SK-N-SH (cell line): ENCODE measurements at regions not wholly inside any gene's neighbourhood (a gene's known extent, or its start where the extent isn't known, plus 50 kb on each side); places are given as distances from the start of the nearest gene placed in this dataset.

Experiments
- CTCF ChIP-seq: fragments of 200-600 bp; sonication (generic); IDR thresholded peaks from 2 replicates; pipeline ENCODE4 v1.6.1; 2017; ENCODE audit warnings: antibody characterized with exemption, mild to moderate bottlenecking, moderate library complexity
- FOSL2 ChIP-seq: IDR thresholded peaks from 2 replicates; pipeline ENCODE4 v1.4.0; 2012; ENCODE audit warnings: low read depth, mild to moderate bottlenecking, moderate library complexity, borderline replicate concordance
- GABPA ChIP-seq: IDR thresholded peaks from 2 replicates; pipeline ENCODE4 v1.4.0; 2012; ENCODE audit warnings: low read depth, mild to moderate bottlenecking
- MAX ChIP-seq: IDR thresholded peaks from 2 replicates; pipeline ENCODE4 v1.4.0; 2012; ENCODE audit warnings: low read depth
- POLR2AphosphoS5 ChIP-seq: IDR thresholded peaks from 2 replicates; pipeline ENCODE4 v1.6.1; 2012; ENCODE audit warnings: low read depth, low read length
- RCOR1 ChIP-seq: fragments of 150-350 bp; IDR thresholded peaks from 2 replicates; pipeline ENCODE4 v1.6.1; 2017; ENCODE audit warnings: antibody characterized with exemption, low read length
- REST ChIP-seq: IDR thresholded peaks from 2 replicates; pipeline ENCODE4 v1.6.1; 2012; ENCODE audit warnings: mild to moderate bottlenecking, low read depth, low read length, moderate library complexity
- RXRA ChIP-seq: IDR thresholded peaks from 2 replicates; pipeline ENCODE4 v1.4.0; 2012; ENCODE audit warnings: low read depth, mild to moderate bottlenecking, borderline replicate concordance
- SIN3A ChIP-seq: IDR thresholded peaks from 2 replicates; pipeline ENCODE4 v1.6.1; 2012; ENCODE audit warnings: low read depth, mild to moderate bottlenecking, low read length, moderate library complexity, borderline replicate concordance
- TAF1 ChIP-seq: IDR thresholded peaks from 2 replicates; pipeline ENCODE4 v1.6.1; 2012; ENCODE audit warnings: low read depth, mild to moderate bottlenecking, low read length, moderate library complexity, borderline replicate concordance
- TEAD4 ChIP-seq: IDR thresholded peaks from 2 replicates; pipeline ENCODE4 v1.4.0; 2012; ENCODE audit warnings: mild to moderate bottlenecking, borderline replicate concordance; ENCODE audit not compliant: insufficient read depth
- USF2 ChIP-seq: fragments of 150-350 bp; IDR thresholded peaks from 2 replicates; pipeline ENCODE4 v1.6.1; 2017; ENCODE audit warnings: antibody characterized with exemption, low read length, low read depth, borderline replicate concordance

GRCh38 chr6:154908723-154909122 lies 86.4 kb upstream of the TIAM2 start:
- TF ChIP-seq MAX: no peak
- no peak for TF ChIP-seq USF2
- no peak for TF ChIP-seq SIN3A
- no peak for TF ChIP-seq TEAD4
- TF ChIP-seq CTCF: no peak
- no peak for TF ChIP-seq GABPA
- TF ChIP-seq FOSL2: no peak
- TF ChIP-seq RXRA: no peak
- TF ChIP-seq TAF1: no peak
- TF ChIP-seq RCOR1: no peak
- no peak for TF ChIP-seq REST
- no peak for TF ChIP-seq POLR2AphosphoS5
